HG03139 (cell line): ENCODE measurements at regions not wholly inside any gene's neighbourhood (a gene's known extent, or its start where the extent isn't known, plus 50 kb on each side); places are given as distances from the start of the nearest gene placed in this dataset.
"Not testable (repeated sequence)": the region's sequence is repeated elsewhere in the genome, so short reads cannot be mapped to it uniquely, and the experiment has no call there.

Source experiments
- ATAC-seq: cut with Tn5 transposase; IDR thresholded peaks from one replicate; pipeline ENCODE4 v1.9.1; 2021; ENCODE audit not compliant: unreplicated experiment

- ATAC-seq, result not testable (repeated sequence)
Observed at GRCh38 chr3:195635262-195635873, 51.6 kb upstream of the APOD start.

- peak; percentile 86 for ATAC-seq
Observed at GRCh38 chr3:195634426-195635261, 50.9 kb upstream of the APOD start.
